ENCODE measurements at regions not wholly inside any gene's neighbourhood (a gene's known extent, or its start where the extent isn't known, plus 50 kb on each side); places are given as distances from the start of the nearest gene placed in this dataset.

DNA sequence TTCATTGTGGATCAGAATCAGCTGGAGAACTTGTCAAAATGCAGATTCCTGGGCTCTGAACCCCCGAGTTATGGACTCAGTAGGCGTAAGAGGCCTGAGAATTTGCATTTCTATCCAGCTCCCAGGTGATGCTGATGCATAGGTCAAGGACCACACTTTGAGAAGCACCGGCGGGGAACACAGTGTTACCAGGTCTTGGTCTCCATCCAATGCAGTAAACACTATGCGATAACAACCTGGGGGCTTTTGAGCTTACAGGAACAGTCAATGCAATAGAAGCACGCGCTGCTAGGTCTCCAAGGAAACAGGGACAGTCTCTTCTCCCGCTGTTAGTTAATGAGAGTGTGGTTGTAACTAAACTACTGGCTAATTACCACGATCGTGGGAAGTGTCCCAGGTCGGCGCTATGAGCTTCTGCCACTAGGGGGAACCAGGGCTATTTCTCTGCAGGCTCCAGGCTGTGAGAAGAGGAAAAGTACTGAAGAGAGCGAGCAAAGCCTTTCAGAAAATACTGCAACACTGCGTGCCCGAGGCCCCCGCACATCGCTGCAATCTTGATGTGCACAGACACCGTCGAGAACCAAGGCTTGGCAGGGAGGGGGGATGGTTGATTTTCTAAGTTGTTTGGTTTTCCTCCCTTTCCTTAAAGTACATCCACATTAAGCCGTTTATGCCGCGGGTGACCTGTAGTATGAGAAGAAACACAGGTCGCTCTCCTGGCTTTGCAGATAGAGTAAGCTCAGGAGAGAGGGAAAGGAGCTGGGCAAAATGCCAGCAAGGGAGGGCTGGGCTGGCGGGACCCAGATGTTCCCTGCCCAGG, 52.0 kb upstream of the KCNA1 start:
- DNase-seq (ENCODE audit: extremely low read depth, low read depth, low spot score): peak; percentile 27

DNA sequence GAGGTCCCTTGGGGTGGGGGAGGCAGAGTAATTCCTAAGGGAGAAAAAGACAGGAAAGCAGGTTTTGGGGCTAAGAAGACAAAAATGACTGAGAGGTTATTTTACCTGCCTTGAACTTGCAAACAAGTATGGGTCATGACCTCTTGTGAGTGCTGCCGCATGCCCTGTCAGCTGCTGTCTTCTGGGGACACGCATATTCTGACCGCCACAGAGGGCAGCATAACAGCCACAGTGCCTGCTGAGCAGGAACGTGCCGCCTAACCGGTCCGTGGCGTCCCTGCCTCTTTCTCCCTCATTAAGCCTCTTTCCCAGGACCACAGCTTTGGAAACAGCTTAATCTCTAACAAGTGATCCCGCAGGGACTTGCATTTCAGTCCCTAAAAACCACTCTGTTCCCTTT, 51.3 kb upstream of the KCNA1 start:
- no peak for DNase-seq (ENCODE audit: extremely low read depth, low read depth, low spot score)

DNA sequence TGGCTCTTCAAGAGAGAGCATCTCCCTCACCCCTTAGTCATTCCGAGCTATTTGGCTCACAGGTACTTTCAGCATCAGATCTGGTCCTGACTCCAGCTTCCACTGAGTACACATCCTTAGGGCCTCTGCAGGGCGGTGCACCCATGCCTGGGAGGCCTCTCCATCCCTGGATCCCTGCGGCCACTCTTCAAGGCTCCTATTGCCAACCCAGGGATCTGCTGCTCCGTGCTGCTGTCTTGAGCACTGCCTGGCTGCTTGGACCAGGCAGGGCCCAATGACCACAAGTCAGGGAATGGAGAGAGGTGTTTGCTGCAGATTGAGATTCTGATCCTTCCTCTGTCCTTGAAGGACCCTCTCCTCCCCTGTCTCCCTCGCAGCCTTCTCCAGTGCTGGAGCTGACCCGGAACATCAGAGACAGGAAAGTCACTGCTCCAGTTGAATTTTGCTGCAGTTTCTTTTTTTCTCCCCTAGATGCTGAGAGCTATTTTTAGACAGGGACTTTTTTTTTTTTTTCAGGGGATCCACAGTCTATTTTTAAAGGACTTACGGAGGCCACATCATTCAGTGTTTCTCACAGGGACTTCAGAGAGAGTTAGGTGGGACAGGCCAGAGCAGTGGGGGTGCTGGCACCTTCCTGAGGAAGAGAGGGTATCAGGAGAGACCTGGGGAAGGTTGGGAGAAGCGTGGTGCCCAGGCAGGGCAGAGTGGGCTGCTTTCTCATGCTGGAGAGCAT, 50.1 kb upstream of the KCNA1 start:
- DNase-seq (ENCODE audit: extremely low read depth, low read depth, low spot score): no peak

Measured in glomerular endothelial cell (primary cell).